NCI-H1417 (cell line): ENCODE measurements at regions not wholly inside any gene's neighbourhood (a gene's known extent, or its start where the extent isn't known, plus 50 kb on each side); places are given as distances from the start of the nearest gene placed in this dataset.
A peak's percentile ranks its signal among the peaks of the same experiment; 100 is the strongest.
"Not testable (repeated sequence)": the region's sequence is repeated elsewhere in the genome, so short reads cannot be mapped to it uniquely, and the experiment has no call there.

Experiments used
- DNase-seq, 3 experiments: peaks; one replicate each; lab custom pipeline; 2025; lab: John Stamatoyannopoulos, UW

DNA sequence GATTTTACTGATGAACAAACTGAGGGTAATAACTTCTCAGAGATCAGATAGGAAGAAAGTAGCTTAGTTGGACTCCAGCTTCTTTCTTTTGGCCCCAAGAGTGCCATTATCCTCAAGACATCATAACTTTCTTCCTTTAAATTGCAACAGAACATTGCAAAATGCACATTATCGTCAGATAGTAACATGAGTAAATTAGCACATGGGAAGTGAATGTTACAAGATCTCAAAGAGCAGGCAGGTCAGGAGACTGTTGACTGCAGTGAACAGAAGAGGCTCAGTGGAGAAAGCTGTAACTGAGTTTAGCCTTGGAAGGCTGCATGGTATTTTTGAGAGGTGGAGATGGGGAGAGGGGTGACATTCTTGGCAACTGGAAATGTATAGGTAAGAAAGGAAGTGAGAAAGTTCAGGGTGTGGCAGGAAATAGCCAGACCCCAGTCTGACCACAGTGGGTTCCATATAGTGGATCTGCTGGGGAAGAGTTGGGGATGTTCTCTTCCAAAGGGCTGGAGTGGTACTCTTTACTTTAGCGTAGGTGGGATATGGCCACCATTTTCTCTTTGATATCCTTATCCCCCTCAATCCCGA, 307.7 kb downstream of the RPLP1 start:
- DNase-seq: no peak

DNA sequence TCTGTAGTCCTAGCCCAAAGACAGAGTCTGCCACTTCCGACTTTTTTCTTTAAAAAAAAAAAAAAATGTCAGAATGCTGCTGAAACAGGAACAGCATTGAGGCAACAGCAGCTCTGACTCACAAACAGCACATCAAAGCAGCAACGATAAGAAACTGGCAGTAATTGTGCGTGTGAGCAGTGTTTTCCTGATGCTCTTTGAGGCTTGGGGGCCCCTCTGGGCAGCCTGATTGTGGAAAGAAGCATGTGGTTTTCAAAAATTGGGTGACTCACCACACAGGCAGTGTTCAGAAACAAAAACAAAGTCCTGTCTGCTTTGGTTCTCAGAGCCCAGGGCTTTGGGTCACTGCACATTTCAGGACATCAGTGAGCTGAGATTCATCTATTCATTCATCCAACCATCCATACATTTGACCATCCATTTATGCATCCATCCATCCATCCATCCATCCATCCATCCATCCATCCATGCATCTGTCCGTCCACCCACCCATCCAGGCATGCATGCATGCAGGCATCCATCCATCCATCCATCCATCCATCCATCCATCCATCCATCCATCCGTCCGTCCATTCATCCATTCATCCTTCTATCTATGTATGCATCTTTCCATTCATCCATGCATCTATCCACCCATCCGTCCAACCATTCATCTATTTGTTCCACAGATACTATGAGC, 308.4 kb downstream of the RPLP1 start:
- no peak for DNase-seq

DNA sequence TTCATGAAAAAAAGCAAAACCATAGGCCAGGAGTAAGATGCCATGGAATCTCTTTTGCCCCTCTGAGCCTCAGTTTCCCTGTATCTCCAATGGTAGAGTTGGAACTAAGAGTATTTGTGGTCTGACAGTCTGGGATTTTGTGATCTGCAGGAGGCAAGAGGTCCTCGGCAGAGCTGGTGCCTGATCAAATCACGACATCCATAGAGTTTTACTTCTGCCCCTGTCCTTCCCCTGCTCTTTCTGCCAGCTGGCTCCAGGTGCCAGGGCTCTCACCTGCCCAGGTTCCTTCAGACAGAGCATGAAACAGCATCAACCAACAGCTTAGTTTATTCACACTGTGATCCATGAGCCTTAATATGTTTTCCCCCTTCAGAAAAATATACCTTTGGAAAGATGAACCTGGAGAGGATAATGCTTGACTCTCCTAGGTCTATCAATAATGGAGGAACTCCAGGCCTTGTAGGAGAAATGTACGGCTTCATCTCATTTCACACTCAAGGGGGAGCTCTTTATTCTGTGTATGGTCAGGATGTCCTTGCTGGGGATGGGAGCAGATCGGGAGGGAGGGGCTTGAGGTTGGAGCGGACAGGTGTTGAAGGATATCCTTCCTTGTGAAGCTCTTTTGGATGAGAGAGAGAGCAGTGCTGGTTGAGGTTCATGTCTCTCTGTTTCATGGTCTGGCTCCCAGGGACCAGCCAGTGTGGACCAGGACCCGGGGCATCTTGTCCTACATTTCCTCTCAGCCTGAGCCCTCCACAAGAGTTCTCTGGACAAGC, 309.9 kb downstream of the RPLP1 start:
- DNase-seq: peak in 2 of 3 experiments; percentile 26 to 29

DNA sequence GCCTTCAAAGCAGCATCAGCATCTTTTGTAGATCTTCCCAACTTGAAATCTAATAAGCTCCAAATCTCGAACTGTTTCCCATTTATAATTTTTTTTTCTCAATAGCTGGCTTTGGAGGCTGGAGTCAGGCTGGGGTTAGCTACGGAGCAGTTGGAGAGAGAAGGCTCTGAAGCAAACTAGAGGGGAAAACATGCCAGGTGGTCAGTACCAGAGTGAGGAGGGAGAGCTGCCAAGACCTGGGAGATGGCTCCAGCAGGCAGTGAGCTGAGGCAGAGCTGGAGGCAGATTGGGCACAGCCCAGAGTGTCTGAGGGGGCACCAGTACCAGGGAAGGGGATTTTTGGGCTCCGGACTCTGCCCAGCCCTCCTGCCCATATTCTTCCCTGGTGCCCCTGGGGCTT, 311.2 kb downstream of the RPLP1 start:
- no peak for DNase-seq

DNA sequence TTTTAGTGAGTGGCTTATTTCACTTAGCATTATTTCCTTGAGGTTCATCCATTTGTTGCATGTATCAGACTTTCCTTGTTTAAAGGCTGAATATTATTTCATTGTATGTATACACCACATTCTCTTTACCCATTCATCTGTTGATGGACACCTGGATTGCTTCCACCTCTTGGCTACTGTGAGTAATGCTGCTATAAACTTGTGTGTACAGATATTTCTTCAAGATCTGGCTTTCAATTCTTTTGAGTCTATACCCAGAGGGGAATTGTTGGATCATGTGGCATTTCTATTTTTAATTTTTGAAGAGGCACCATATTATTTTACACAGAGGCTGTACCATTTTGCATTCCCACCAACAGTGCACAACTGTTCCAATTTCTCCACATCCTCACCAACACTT, 313.5 kb downstream of the RPLP1 start:
- DNase-seq: no peak

DNA sequence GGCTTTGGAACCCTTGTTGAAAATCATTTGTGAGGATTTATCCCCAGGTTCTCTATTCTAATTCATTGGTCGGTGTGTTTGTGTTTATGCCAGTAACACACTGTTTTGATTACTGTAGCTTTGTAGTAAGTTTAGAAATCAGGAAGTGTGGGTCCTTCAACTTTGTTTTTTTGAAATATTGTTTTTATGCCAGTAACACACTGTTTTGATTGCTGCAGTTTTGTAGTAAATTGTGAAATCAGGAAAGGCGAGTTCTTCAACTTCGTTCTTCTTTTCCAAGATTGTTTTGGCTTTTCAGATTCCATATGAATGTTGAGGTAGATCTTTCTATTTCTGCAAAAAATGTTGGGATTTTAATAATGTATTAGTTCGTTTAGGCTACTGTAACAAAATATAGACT, 314.6 kb downstream of the RPLP1 start:
- DNase-seq: no peak

DNA sequence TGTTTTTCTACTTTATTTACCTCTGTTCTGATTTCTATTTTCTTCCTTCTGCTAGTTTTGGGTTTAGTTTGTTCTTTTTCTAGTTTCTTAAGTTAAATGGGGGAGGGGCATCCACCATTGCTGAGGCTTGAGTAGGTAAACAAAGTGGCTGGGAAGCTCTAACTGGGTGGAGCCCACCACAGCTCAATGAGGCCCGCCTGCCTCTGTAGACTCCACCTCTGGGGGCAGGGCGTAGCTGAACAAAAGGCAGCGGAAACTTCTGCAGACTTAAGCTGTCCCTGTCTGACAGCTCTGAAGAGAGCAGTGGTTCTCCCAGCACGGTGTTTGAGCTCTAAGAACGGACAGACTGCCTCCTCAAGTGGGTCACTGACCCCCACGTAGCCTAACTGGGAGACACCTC, 316.7 kb downstream of the RPLP1 start:
- not testable (repeated sequence) for DNase-seq

DNA sequence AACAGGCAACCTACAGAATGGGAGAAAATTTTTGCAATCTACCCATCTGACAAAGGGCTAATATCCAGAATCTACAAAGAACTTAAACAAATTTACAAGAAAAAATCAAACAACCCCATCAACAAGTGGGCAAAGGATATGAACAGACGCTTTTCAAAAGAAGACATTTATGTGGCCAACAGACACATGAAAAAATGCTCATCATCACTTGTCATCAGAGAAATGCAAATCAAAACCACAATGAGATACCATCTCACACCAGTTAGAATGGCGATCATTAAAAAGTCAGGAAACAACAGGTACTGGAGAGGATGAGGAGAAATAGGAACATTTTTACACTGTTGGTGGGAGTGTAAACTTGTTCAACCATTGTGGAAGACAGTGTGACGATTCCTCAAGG, 321.6 kb downstream of the RPLP1 start:
- DNase-seq: not testable (repeated sequence)

DNA sequence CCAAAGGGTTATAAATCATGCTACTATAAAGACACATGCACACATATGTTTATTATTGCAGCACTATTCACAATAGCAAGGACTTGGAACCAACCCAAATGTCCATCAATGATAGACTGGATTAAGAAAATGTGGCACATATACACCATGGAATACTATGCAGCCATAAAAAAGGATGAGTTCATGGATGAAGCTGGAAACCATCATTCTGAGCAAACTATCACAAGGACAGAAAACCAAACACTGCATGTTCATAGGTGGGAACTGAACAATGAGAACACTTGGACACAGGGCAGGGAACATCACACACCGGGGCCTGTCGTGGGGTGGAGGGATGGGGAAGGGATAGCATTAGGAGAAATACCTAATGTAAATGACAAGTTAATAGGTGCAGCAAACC, 322.1 kb downstream of the RPLP1 start:
- not testable (repeated sequence) for DNase-seq

DNA sequence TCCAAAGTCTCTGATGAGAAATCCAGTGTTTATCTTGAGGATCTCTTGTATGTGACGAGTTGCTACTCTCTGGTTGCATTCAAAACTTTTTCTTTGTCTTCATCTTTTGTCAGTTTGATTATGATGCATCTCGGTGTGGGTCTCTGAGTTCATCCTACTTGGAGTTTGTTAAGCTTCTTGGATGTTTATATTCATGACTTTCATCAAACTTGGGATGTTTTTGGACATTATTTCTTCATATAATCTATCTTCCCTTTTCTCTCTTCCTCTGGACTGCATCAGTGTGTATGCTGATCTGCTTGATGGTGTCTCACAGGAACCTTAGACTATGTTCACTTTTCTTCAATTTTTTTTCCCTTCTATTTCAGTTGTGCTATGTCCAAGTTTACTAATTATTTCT, 320.4 kb downstream of the TLE3 start:
- no peak for DNase-seq

DNA sequence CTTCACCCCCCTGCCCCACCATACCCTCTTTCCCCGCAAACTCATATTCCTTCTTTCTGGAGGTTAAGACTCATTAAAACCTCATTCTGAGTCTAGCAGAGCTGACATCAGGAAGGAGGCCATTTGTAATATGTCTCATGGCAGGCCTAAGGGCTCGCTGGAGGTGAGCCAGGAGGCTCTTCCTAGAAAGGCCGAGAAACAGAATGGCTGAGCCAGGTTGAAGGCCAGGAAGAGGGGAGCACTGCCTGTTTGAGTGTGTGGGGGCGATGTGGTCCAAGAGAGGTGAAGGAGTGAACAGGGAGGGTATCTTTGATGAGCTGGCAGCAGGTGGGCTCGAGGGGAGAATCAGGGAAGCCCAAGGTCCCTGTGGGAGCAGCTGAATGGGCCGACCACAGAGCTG, 317.3 kb downstream of the TLE3 start:
- no peak for DNase-seq

DNA sequence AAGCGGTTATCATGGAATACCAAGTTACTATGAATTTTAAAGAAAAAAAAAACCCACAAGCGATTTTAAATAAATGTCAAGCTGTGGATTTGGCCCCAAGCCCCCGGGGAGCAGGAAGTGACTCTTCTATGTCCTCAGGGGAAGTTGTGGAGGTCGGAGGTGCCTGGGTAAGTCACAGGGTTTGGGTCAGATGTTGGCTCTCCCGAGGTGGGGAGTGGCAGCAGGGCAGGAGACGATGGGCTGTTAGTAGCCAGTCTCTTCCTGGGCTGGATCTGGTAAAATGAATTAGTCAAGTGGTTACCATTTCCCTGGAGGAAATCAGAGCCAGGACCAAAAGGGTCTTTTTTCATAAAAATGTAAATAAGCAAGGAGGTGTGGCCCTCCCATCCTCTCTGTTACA, 316.7 kb downstream of the TLE3 start:
- DNase-seq: no peak

DNA sequence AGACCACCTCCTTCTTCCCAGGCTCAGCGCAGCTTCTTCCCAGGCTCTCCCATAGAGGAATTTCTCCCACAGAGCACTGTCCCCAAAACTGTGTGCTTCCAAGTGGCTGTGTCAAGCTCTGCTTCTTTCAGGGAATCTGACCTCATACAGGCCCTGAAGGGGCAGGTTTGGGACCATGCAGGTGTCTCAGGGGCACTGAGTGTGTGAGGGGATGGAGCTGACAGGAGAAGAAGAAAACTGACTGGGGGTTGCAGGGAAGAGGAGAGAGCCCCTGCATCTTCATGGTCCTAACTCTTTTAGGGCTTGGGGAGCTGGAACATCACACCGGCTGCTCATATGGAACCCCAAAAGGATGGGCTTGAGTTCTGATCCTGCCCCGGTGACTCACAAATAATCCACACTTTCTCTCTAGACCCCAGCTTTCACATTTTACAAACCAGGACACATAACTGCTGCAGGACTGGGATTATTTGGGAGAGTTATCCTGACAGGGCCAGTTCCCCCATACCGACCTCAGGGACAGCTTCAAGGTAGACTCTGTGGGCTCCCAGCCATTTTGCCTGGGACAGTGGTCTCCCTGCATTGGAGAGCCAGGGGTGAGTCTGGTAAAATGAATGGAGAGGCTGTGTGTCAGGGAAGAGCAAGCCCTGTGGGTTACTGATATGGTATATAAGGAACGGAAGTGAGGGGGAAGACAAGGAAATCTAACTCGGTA, 316.1 kb downstream of the TLE3 start:
- DNase-seq: no peak

DNA sequence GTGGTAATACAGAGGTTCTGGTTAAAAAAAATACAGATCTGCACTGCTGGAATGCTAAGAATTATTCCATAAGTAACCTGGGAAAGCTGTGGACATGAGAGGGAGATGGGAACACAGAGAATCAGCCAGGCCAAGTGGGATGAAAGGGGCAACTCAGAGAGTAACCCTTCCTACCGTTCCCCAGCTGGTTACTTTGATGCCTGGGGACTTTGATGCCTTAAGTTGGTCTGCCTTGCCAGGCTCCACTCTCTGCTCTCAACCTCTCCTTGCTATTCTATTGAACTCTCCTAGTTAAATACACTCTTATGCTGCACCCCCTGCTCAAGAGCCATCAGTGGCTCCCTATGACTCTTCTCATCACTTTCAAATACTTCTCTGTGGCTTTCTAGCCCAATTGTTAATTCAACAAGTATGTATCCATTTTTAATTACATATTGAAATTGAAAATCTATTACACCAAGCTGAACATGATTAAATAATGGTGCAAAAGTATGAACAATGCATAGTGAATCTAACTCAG, 315.5 kb downstream of the TLE3 start:
- no peak for DNase-seq

DNA sequence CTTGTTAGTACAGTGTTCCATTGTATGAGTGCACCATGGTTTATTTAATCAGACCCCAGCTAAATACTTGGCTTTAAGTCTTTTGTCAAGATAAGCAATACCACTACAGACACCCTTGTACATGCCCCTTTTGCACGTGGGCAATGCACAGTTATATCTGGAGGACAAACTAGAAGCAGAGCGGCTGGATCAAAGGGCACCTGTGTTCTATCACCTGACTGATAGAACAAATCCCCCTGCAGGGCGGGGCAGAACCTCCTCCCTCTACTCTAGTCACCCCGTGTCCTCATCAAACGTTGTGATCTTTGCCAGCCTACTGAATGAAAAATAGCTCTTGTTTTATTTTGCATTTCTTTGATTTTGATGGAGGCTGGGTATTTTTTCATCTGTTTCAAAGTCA, 314.9 kb downstream of the TLE3 start:
- peak in 1 of 3 experiments; percentile 55 for DNase-seq

DNA sequence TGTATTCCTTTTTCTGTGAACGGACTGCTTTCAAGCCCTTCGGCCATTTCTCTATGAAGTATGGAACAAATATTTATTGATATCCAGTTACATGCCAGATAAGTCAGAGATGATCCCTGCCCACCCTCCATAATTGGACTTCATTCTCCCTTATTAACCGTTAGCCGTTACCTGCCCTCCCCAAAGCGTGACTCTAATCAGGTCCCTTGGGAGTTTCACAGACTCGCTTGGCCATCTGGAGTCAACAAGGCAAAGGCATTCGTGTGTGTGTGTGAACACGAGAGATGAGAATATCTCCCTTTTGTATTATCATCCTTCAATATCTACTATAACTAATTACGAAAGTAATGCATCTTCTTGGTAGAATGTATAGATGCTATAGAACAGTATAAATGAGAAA, 314.5 kb downstream of the TLE3 start:
- peak in 2 of 3 experiments; percentile 24 to 66 for DNase-seq

DNA sequence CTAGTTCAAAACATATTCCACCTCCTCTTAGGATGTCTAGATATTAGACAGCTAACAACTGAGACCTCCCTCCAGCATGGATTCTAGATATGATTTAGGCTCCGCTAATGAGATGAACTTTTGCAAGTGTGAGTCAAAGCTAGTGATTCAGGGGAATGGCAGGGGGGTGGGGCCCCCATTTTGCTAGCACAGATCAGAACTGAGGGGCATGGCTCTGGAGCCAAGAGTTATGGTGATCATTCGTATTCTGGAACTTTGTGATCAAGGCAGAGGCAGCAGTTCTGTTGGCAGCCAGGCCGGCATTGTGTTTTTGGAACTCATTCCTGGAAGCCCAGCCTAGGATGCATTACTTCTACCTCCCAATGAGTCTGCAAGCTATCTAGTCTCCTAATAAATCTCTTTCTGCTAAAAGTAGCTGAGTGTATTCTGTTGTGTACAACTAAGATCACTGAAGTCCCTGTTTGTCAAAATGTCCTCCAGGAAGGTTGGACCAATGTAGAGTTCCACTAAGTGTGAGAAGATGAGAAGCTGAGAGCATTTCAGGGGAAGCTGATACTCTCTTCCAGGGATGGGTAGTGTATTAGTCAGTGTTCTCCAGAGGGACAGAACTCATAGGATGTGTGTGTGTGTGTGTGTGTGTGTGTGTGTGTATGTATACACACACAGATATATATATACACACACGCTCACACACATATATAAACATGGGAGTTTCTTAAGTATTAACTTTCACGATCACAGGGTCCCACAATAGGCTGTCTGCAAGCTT, 312.7 kb downstream of the TLE3 start:
- no peak for DNase-seq

DNA sequence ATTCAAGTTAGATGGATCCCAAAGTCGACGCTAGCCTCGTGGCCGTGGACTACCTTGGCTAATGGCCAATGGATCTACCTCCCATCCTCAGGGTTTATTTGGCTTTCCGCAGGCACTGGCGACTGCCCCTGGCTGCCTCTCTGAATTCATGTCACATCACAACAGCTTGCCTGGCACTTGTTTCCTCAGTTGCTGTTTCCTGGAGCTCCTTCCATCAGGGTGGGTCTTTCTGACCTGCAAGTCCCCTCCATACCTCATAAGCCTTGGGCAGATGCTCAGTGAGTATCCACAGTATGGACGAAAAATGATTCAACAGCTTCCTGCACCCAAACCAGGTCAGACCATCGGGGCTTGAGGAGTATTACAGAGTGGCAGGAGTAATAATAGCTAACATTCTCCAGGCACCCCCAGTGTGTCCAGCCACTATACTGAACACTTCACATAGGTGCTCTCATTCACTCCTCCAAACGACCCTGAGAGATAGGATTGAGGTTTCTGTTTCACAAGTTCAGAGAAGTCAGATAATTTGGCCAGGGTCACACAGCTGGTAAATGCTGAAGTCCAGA, 311.5 kb downstream of the TLE3 start:
- DNase-seq: no peak

DNA sequence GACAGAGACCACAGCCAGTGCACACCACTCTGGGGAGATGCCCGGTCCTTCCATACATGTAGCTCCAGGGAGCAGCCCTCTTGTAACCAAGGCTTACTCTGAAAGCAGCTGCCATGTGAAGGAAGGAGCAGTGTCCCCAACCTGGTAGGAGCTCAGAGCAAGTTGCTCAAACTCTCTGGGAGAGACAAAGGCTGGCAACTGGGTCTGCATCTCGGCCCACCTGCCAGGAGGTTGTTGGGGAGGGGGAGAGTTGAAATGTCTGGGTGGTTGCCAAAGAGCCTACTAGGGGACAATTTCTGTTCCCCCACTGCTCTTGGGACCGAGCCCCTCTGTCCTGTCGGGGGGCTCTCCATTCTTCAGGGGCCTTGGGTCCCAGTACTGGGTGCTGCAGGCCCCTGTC, 309.9 kb downstream of the TLE3 start:
- DNase-seq: no peak

DNA sequence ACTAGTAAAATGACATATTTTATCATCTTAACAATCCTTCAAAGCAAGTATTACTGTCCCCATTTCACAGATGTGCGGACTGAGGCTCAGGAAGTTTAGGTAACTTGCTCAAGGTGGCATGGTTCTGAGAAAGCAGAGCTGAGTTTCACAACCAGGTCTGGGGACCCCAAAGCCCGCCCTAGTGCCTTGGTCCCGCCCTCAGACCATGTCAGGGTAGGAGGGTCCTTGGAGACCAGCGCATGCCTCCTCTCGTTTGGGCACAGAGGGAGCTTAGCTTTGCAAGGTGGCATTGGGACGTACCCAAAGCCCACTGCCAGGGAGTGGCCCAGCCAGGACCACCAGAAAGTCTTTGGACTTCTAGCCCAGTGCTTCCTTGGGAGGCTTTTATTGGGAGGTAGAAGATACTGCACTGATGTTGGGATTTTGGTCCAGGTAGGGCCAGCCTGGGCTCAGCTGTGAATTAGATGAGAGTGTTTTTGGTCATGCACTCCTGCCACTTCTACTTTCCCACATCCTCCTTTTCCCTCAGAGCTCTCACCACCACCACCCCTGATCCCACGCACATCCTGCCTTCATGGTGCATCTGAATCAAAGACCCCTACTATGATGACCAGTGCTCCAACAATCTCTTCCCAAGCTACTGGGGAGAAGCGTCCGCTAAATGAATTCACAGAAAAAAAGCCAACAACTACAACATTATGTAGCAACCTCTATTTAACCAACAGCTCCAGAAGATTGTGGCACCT, 307.9 kb downstream of the TLE3 start:
- DNase-seq: no peak

DNA sequence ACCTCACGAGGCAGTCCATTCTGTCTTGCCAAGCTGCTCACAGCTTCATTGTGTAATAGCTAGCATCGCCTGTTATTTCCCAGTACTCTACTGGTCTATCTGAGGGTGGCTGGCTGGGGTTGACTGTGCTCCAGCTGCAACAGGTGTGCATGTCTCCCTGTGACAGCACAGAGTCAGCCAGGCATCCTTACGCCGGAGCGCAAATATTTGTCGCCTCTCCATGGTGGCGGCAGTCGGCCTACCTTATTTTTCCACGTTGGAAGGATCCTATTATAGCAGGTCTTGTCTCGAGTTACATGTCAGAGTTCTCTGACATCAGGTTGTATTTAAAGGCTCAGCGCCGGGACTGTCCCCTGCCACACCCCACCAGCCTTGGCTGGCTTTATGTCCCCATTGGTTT, 307.1 kb downstream of the TLE3 start:
- no peak for DNase-seq
